HG02870 (cell line): ENCODE measurements at regions not wholly inside any gene's neighbourhood (a gene's known extent, or its start where the extent isn't known, plus 50 kb on each side); places are given as distances from the start of the nearest gene placed in this dataset.
"Not testable (repeated sequence)": the region's sequence is repeated elsewhere in the genome, so short reads cannot be mapped to it uniquely, and the experiment has no call there.

ENCODE experiments used
- ATAC-seq: cut with Tn5 transposase; IDR thresholded peaks from one replicate; pipeline ENCODE4 v1.9.1; 2021; ENCODE audit warnings: mild to moderate bottlenecking, moderate library complexity; ENCODE audit not compliant: unreplicated experiment

- no peak for ATAC-seq
Observed at GRCh38 chr2:220572385-220572784, 945.0 kb downstream of the SLC4A3 start.

GRCh38 chr2:220574038-220574437 lies 946.6 kb downstream of the SLC4A3 start:
- ATAC-seq, result no peak

- no peak for ATAC-seq
Observed at GRCh38 chr2:220575963-220576362, 948.5 kb downstream of the SLC4A3 start.

DNA sequence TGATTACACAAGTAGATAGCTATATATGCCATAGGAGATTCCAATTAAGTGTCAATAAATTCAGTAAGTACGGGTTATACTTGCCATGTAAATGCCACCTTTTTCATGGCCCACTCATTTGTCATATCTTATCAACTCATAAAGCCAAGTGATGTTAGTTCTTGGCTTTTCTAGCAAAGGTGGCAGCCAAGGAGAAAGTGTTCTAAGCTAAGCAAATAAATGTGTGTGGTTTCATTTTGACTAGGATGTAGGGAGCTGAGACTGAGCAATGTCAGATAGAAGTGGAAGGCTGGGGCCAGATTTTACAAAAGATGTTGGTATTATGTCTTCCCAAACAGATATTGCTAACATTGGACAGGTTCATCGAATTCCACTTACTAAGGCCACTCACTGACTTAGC lies 952.0 kb downstream of the SLC4A3 start:
- no peak for ATAC-seq

GRCh38 chr2:220580113-220580512 lies 952.7 kb downstream of the SLC4A3 start:
- ATAC-seq, result no peak

DNA sequence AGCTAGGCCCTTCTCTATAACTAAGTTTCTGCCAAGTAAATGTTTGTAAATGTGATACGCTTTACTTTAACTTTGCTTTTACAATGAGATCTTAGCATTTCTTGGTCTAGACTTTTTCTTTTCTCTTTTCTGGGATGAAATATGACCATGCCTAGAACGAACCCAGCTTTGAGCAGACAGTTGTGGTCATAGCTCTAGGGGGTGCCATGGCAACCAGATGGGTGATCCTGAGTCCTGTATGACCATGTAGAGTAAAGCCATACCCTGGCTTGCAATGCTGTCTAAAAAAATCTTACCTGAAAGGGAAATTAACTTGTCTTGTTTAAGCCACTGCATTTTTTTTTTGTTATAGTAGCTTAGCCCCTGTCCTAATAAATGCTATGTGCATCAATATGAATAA lies 956.3 kb downstream of the SLC4A3 start:
- ATAC-seq, result no peak

GRCh38 chr2:220585241-220585640 lies 957.8 kb downstream of the SLC4A3 start:
- ATAC-seq, result no peak

DNA sequence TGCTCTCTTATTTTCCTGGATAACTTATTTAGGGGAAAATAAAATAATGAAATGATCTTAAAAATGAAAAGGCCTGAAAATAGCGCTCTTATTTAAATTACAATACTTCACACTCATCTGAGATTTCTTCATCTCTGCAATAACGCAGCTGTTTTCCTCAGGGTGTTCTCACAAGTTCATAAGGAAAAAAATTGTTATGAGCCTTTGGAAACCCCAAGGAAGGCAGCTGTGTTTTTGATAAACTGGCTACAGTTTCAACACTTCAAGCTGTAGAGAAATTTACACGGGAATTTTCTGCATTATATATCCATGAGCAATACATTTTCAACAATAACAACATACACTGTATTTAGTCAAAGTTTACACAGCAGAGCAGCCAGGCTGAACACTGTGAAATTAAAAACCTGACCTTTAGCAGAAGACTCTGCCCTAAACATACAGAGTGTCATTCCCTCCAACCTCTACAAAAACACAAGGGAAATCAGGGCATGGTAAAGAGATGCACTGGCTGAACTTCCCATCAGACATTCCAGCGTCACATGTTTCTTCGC lies 959.6 kb downstream of the SLC4A3 start:
- ATAC-seq, result no peak

GRCh38 chr2:220588148-220588547 lies 960.7 kb downstream of the SLC4A3 start:
- no peak for ATAC-seq

GRCh38 chr2:220590476-220590875 lies 963.0 kb downstream of the SLC4A3 start:
- no peak for ATAC-seq

- no peak for ATAC-seq
Observed at GRCh38 chr2:220593526-220593925, 966.1 kb downstream of the SLC4A3 start.

DNA sequence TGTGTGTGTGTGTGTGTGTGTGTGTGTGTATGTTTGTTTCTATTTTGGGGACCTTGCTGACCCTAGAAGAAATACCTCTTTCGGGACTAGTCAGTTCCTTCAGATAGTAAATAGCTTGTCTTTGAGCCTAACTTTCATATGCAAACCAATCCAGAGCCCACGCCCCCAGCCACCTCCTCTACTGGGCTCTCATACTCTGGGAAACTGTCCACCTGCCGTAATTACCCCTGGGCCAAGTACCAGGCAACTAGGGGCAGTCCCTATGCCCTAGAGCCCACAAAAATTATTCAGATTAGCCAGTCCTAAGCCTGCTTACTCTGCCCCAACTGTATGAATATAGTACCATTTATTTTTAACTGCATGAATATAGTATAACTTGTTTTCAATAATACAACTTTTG lies 970.4 kb downstream of the EPHA4 start:
- no peak for ATAC-seq

DNA sequence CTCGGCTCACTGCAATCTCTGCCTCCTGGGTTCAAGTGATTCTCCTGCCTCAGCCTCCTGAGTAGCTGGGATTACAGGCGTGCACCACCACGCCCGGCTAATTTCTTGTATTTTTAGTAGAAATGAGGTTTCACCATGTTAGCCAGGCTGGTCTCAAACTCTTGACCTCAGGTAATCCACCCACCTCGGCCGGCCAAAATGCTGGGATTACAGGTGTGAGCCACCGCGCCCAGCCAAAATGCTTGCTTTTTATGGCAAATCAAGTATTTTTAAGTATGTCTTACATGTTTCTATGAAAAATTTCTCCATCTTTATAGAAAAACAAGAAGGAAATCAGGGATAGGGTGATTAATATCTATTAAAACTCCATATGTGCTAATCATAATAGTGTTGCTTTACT lies 959.1 kb downstream of the EPHA4 start:
- not testable (repeated sequence) for ATAC-seq

DNA sequence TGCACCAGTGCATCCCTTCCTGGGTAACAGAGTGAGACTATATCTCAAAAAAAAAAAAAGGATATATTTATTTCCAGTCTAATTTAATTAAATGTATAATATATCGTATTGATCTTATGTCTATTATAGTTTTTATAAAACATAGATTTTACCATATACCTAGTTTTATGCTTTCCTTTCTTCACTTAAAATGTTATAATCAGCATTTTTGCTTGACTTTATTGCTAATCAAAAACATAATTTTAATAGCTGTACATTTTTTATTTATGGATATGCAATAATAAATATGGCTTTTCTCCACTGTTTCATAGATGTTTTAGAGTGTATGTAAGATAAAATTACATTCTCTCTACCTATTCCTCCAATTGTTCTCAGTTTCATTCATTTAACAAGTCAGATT lies 958.0 kb downstream of the EPHA4 start:
- ATAC-seq, result no peak

- no peak for ATAC-seq
Observed at GRCh38 chr2:220619525-220620220, 952.4 kb downstream of the EPHA4 start.

GRCh38 chr2:220626603-220627002 lies 945.5 kb downstream of the EPHA4 start:
- no peak for ATAC-seq

DNA sequence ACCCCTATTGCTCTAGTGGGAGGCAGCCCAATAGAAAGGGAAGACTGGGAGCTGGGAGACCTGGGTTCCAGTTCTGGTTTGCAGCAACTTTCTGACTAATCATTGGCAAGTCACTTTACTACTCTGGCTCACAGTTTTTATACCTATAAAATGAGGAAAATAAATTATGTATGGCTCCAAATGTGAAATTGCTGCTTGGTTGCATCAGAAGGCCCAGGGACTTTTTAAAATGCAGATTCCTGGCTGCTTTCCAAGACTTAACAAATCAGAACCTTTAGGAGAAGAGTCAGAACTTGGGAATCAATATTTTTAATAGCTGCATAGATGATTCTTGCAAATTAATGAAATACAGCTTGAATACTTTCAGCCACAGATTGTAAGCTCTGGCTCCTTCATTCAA lies 943.9 kb downstream of the EPHA4 start:
- ATAC-seq, result no peak

GRCh38 chr2:220641137-220641536 lies 931.0 kb downstream of the EPHA4 start:
- ATAC-seq, result no peak

DNA sequence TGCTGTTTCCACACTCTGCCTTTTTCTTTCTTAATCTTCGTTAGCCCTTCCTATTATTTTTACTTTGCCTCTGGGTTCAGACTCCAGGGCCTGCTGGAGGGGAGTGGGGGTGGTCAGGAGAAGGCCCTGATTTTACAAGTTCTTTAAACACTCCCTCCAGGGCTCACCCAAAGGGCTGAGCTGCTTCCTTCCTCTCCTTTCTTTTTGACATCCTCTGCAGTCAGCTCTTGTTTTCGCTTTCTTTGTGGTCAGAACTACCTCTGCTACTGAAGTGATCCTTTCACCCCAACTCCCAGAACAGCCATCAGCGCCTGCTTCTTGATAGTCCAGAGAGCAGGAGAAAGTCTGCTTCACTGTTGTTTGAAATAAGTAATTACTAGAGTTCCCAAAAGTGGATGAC lies 925.7 kb downstream of the EPHA4 start:
- peak; percentile 75 for ATAC-seq

GRCh38 chr2:220648628-220649027 lies 923.5 kb downstream of the EPHA4 start:
- ATAC-seq, result no peak

GRCh38 chr2:220653776-220654175 lies 918.3 kb downstream of the EPHA4 start:
- ATAC-seq, result no peak

DNA sequence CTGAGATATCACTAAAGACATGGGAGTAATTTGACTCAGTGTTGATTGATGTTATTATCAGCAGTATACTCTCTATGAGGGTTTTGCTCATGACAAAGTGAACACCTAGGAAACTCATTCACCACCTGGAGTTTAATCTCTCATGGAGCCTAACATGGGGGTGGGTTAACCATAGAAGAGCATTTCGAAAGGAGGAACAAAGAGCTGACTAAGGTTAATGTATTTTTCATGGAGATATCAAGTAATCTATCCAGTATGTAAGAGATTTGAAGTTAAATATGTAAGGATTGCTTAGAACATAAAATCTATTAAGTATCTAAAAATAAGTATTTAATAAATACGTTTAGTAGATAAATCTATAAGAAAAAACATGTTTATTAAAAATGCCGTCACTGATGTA lies 917.8 kb downstream of the EPHA4 start:
- no peak for ATAC-seq
